ENCODE measurements at regions not wholly inside any gene's neighbourhood (a gene's known extent, or its start where the extent isn't known, plus 50 kb on each side); places are given as distances from the start of the nearest gene placed in this dataset.
"Not testable (repeated sequence)": the region's sequence is repeated elsewhere in the genome, so short reads cannot be mapped to it uniquely, and the experiment has no call there.

DNA sequence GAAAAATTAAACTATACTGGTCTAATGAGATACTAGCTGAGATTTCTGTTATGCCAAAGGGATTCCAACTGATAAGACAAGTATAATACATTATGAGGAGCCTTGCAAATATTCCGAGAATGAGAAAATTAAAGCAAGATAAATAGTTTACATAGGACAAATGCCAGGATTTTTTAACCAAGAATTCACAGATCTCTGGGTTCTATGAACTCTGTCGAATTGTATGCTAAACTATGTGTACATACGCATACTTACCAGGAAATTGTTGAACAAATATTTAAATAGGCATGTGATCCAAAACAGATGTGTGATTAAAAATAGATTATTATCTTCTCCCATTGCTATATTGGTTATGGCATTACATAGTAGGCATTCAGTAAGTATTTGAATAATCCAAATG lies 616.6 kb downstream of the GABRG2 start:
- no peaks in the 10 kb centered on the region for H3K4me1 Mint-ChIP-seq (ENCODE audit: low read depth)
- intact Hi-C loops (cut with micrococcal nuclease) = no loop called here
- POLR2A ChIA-PET = no interaction called here
- peaks cover 19% of the 10 kb centered on the region for H3K9me3 Mint-ChIP-seq
- CTCF ChIA-PET = no interaction called here
- H3K4me3 Mint-ChIP-seq = no peak overlapping the region
- no peaks in the 10 kb centered on the region for H3K36me3 Mint-ChIP-seq
- no peaks in the 10 kb centered on the region for H3K27me3 Mint-ChIP-seq
- DNase-seq = no peak
- H3K27ac Mint-ChIP-seq = no peak overlapping the region

DNA sequence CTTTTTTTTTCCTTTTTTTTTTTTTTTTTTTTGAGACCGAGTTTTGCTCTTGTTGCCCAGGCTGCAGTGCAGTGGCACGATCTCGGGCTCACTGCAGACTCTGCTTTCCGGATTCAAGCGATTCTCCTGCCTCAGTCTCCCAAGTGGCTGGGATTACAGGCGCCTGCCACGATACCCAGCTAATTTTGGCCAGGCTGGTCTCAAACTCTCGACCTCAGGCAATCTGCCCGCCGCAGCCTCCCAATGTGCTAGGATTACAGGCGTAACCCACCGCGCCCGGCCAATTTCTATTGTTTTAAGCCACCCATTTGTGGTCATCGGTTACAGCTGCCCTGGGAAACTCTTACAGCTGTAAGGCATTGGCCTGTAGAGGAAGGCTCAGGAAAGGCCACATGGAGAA lies 617.7 kb downstream of the GABRG2 start:
- intact Hi-C loops (cut with micrococcal nuclease) = no loop called here
- POLR2A ChIA-PET = no interaction called here
- Mint-ChIP-seq H3K9me3 (peaks cover 19% of the 10 kb centered on the region), H3K4me3 (no peak overlapping the region), H3K27ac (no peak overlapping the region), H3K36me3 (no peaks in the 10 kb centered on the region), H3K27me3 (no peaks in the 10 kb centered on the region), H3K4me1 (ENCODE audit: low read depth) (no peaks in the 10 kb centered on the region)
- no peak for DNase-seq
- CTCF ChIA-PET = no interaction called here

DNA sequence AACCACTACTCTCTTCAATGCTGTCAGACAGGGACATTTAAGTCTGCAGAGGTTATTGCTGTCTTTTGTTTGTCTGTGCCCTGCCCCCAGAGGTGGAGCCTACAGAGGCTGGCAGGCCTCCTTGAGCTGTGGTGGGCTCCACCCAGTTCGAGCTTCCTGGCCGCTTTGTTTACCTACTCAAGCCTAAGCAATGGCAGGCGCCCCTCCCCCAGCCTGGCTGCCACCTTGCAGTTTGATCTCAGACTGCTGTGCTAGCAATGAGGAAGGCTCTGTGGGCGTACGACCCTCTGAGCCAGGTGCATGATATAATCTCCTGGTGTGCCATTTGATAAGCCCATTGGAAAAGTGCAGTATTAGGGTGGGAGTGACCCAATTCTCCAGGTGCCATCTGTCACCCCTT lies 628.7 kb downstream of the GABRG2 start:
- H3K4me1 Mint-ChIP-seq (ENCODE audit: low read depth); POLR2A ChIA-PET; intact Hi-C loops (cut with micrococcal nuclease); H3K27ac Mint-ChIP-seq; H3K36me3 Mint-ChIP-seq; H3K4me3 Mint-ChIP-seq; CTCF ChIA-PET; DNase-seq; H3K9me3 Mint-ChIP-seq; H3K27me3 Mint-ChIP-seq: not testable (repeated sequence)

DNA sequence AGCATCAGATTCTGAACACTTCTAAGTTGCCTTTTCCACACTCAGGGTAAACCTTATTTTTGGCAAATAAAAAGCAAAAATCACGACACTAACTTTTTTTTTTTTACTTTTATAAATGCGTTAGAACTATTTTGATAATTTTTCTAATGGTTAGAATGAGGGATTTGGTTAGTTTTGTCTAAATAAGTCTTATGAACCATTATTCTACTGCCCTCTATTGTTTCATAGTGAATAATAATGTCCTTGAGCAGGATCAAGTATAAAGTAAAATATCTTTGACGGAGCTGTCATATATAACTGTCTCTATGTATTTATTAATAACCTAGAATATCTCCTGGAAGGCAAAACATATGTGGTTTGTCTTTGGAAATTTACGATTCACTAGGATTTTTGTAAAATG lies 631.8 kb downstream of the GABRG2 start:
- DNase-seq = no peak
- Mint-ChIP-seq H3K4me1 (ENCODE audit: low read depth) (no peaks in the 10 kb centered on the region), H3K36me3 (no peaks in the 10 kb centered on the region), H3K27me3 (no peaks in the 10 kb centered on the region), H3K27ac (no peak overlapping the region), H3K4me3 (no peak overlapping the region), H3K9me3 (peaks cover 5% of the 10 kb centered on the region)
- CTCF ChIA-PET = no interaction called here
- POLR2A ChIA-PET = no interaction called here
- intact Hi-C loops (cut with micrococcal nuclease) = no loop called here

DNA sequence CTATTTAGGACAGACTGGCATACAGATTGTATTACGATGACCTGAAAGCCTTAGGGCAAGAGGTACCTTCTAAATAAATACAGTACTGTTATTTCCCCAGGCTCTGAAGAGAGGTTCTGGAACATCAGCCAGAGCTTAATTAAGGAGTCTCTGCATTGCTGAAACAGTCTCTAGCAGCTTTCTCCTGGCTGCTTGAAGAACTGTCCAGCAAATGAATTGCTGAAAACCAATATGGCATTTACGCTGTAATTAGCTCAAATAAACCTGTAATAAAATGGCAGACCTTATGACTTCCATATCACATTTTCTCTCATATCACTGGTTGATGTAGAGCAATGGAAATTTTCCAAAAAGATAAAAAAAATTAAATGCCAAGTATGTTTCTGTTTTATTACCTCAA lies 636.3 kb downstream of the GABRG2 start:
- DNase-seq = no peak
- intact Hi-C loops (cut with micrococcal nuclease) = no loop called here
- ChIA-PET CTCF (no interaction called here), POLR2A (no interaction called here)
- no peaks in the 10 kb centered on the region for H3K27me3 Mint-ChIP-seq
- no peaks in the 10 kb centered on the region for H3K4me1 Mint-ChIP-seq (ENCODE audit: low read depth)
- peaks cover 8% of the 10 kb centered on the region for H3K9me3 Mint-ChIP-seq
- no peak overlapping the region for H3K27ac Mint-ChIP-seq
- no peaks in the 10 kb centered on the region for H3K36me3 Mint-ChIP-seq
- H3K4me3 Mint-ChIP-seq = no peak overlapping the region

DNA sequence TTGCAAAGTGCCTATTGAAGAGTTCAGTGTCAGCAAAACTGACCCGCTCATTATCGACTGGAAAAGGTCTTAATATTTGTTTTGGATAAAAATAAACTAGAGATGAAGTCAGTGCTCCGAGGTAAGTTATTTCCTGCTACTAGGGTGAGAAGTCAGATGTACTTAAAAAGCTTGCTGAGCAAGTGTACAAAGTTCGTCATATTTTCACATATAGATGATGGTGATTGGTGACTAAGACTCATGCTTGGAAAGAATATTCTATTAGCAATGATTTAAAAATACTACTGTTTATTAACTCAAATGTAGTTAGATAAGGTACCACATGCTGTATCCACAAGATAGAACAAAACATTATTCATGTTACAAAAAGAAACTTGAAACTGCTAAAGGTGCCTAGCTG lies 643.7 kb downstream of the GABRG2 start:
- no peaks in the 10 kb centered on the region for H3K36me3 Mint-ChIP-seq
- intact Hi-C loops (cut with micrococcal nuclease) = no loop called here
- ChIA-PET POLR2A (no interaction called here), CTCF (no interaction called here)
- no peak overlapping the region for H3K27ac Mint-ChIP-seq
- no peaks in the 10 kb centered on the region for H3K27me3 Mint-ChIP-seq
- DNase-seq = no peak
- H3K4me3 Mint-ChIP-seq = no peak overlapping the region
- H3K9me3 Mint-ChIP-seq = peaks cover 11% of the 10 kb centered on the region
- no peaks in the 10 kb centered on the region for H3K4me1 Mint-ChIP-seq (ENCODE audit: low read depth)

DNA sequence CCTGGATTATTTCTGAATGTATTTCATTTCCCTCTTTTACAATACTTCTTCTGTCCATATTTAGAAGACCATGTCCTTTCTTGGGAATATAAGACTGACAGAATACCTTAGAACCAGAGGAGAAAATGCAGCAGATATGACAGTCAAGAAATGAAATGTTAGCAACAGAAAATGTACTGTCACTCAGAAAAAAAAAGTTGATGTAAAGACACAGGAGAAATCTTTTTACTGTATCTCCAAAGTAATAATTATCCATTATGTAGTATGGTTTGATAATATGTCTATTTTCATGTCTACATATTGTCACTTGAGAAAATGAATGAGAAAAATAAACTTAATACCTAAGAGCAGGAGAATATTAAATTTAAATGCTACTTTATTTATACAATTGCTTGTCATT lies 652.1 kb downstream of the GABRG2 start:
- no peak for DNase-seq
- Mint-ChIP-seq H3K9me3 (peaks cover 14% of the 10 kb centered on the region), H3K4me1 (ENCODE audit: low read depth) (no peaks in the 10 kb centered on the region), H3K27ac (no peak overlapping the region), H3K27me3 (no peaks in the 10 kb centered on the region), H3K36me3 (no peaks in the 10 kb centered on the region), H3K4me3 (no peak overlapping the region)
- ChIA-PET CTCF (no interaction called here), POLR2A (no interaction called here)
- intact Hi-C loops (cut with micrococcal nuclease) = no loop called here

DNA sequence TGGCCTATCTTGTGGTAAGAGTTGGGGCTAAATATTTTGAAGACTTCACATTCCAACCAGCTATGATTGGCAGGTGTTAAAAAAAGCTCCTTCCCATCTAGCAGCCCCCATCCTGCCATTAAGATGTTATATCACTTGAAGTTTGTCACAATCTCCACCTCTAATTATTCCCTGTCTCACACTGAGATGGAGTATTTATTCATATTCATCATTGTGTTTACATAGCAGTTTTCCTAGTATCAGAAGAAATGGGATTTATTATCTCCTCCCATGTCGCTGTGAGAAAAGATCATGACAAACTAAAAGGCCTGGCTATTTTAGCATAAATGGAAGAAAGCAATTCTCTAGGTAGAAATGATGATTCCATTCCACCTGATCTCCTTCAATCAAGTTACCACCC lies 653.6 kb downstream of the GABRG2 start:
- DNase-seq = no peak
- Mint-ChIP-seq H3K4me1 (ENCODE audit: low read depth) (no peaks in the 10 kb centered on the region), H3K27me3 (no peaks in the 10 kb centered on the region), H3K36me3 (no peaks in the 10 kb centered on the region), H3K4me3 (no peak overlapping the region), H3K27ac (no peak overlapping the region), H3K9me3 (peaks cover 20% of the 10 kb centered on the region)
- ChIA-PET POLR2A (no interaction called here), CTCF (no interaction called here)
- intact Hi-C loops (cut with micrococcal nuclease) = no loop called here

DNA sequence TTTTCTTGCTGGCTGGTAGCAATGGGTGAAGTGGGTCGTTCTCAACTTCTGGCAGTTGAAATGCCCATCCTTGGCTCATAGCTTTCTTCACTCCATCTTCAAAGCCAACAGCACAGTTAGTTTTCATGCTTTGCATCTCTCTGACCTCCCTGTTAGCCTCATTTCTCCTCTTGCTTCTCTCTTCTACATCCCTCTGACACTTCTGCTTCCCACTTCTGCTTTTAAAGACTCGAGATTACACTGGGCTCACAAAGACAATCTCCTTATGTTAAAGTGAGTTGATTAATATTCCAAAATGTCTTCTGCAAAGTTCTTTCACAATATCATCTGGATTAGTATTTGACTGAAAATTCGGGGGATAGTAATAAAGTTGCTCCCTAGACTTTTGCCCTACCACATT lies 684.8 kb upstream of the CCNG1 start:
- no peaks in the 10 kb centered on the region for H3K4me1 Mint-ChIP-seq (ENCODE audit: low read depth)
- no peaks in the 10 kb centered on the region for H3K36me3 Mint-ChIP-seq
- intact Hi-C loops (cut with micrococcal nuclease) = no loop called here
- CTCF ChIA-PET = no interaction called here
- H3K27me3 Mint-ChIP-seq = no peaks in the 10 kb centered on the region
- POLR2A ChIA-PET = no interaction called here
- H3K4me3 Mint-ChIP-seq = no peak overlapping the region
- H3K9me3 Mint-ChIP-seq = peaks cover 14% of the 10 kb centered on the region
- DNase-seq = no peak
- H3K27ac Mint-ChIP-seq = no peak overlapping the region

DNA sequence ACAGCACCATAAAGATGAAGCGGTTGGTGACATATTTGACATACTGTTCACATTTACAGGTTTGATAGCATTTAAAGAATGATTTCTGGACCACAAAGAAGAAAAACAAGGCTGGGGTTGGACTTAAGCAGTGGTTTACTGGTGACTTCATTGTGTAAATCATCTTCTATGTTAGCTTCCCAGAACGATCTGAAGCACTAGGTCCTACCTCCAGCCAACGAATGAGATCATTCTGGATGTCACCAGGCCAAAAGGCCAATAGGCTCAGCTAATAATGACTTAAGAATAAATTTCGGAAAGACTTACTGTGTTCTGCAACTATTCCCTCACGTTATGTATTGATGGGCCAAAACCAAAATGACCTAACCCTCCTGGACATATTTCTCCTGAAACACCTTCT lies 675.3 kb upstream of the CCNG1 start:
- no peak overlapping the region for H3K27ac Mint-ChIP-seq
- peaks cover 16% of the 10 kb centered on the region for H3K9me3 Mint-ChIP-seq
- H3K27me3 Mint-ChIP-seq = no peaks in the 10 kb centered on the region
- ChIA-PET CTCF (no interaction called here), POLR2A (no interaction called here)
- no peaks in the 10 kb centered on the region for H3K36me3 Mint-ChIP-seq
- no peak overlapping the region for H3K4me3 Mint-ChIP-seq
- DNase-seq = no peak
- intact Hi-C loops (cut with micrococcal nuclease) = no loop called here
- no peaks in the 10 kb centered on the region for H3K4me1 Mint-ChIP-seq (ENCODE audit: low read depth)

DNA sequence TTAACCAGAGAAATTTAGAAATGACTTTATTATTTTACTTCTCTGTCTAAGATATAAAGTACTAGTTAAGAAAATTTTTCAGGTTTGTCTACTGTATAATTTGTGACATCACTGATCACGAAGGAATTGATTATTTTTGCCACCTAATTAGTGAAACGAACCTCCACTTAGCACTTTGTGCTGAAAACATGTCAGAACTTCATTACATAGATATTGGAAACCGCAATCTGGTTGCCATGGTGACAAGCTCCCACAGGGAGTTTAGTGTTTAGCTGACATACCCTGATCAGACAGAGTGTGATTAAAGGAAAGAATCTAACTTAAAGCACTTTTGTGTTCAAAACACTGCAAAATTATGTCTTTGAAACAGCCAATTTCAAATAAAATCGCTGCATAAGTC lies 668.4 kb upstream of the CCNG1 start:
- Mint-ChIP-seq H3K9me3 (peaks cover 17% of the 10 kb centered on the region), H3K36me3 (no peaks in the 10 kb centered on the region), H3K4me1 (ENCODE audit: low read depth) (no peaks in the 10 kb centered on the region), H3K4me3 (no peak overlapping the region), H3K27ac (no peak overlapping the region), H3K27me3 (no peaks in the 10 kb centered on the region)
- ChIA-PET POLR2A (no interaction called here), CTCF (no interaction called here)
- intact Hi-C loops (cut with micrococcal nuclease) = no loop called here
- no peak for DNase-seq

DNA sequence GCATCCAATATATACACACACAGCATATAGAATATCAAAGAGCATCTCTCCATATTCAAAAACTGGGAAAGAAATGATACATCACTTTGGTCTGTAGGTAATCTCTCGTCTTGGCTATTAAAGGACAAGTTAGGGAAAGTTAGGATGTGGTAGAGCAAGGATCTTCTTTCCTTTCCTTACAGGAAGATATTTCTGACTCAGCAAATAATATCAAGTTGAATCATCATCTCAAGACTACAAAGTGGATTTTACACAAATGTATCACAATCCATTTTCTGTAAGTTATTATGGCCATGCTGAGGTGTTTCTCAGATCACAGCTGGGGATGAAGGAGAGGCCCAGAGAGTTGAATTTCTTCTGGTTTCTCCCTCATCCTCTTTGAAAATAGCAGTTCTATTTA lies 651.7 kb upstream of the CCNG1 start:
- H3K36me3 Mint-ChIP-seq = no peaks in the 10 kb centered on the region
- H3K4me3 Mint-ChIP-seq = no peak overlapping the region
- POLR2A ChIA-PET = no interaction called here
- no peaks in the 10 kb centered on the region for H3K27me3 Mint-ChIP-seq
- intact Hi-C loops (cut with micrococcal nuclease) = no loop called here
- no peak for DNase-seq
- no peaks in the 10 kb centered on the region for H3K4me1 Mint-ChIP-seq (ENCODE audit: low read depth)
- peaks cover 21% of the 10 kb centered on the region for H3K9me3 Mint-ChIP-seq
- H3K27ac Mint-ChIP-seq = no peak overlapping the region
- CTCF ChIA-PET = no interaction called here

DNA sequence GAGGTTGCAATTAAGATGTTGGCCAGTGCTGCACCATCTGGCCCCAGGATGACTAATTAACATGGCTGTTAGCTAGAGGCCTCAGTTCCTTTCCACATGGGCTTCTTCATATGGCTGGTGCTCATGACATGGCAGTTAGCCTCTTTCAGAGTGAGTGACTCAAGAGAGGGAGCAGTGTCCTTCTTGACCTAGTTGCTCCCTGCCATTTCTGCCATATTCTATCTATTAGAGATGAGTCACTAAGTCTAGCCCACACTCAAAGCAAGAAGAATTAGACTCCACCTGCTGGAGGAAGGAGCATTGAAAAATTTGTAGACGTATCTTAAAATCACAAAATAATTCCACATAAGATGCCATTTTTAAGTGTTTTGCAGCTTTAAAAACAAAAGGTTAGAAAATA lies 651.2 kb upstream of the CCNG1 start:
- no peak for DNase-seq
- Mint-ChIP-seq H3K4me3 (no peak overlapping the region), H3K27ac (no peak overlapping the region), H3K27me3 (no peaks in the 10 kb centered on the region), H3K4me1 (ENCODE audit: low read depth) (no peaks in the 10 kb centered on the region), H3K36me3 (no peaks in the 10 kb centered on the region), H3K9me3 (peaks cover 21% of the 10 kb centered on the region)
- CTCF ChIA-PET = no interaction called here
- POLR2A ChIA-PET = no interaction called here
- intact Hi-C loops (cut with micrococcal nuclease) = no loop called here

DNA sequence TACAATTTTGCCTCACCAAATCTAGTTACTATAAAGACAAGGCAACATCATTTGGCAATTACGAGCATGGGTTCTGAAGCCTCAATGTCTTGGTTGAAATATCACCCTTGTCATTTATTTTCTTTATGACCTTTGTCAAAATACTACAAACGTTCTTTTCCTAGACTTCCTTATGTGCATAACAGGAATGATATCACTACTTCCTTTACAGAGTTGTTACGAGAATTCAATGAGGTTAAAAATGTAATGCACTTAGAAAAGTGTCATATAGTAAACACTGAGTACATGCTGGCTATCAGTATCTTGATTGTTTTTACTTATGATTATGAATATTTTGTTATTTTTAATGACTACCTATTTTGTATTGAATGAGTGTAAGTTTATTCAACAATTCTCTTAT lies 640.9 kb upstream of the CCNG1 start:
- Mint-ChIP-seq H3K4me1 (ENCODE audit: low read depth) (no peaks in the 10 kb centered on the region), H3K27me3 (no peaks in the 10 kb centered on the region), H3K4me3 (no peak overlapping the region), H3K9me3 (peaks cover 13% of the 10 kb centered on the region), H3K27ac (no peak overlapping the region), H3K36me3 (no peaks in the 10 kb centered on the region)
- CTCF ChIA-PET = no interaction called here
- POLR2A ChIA-PET = no interaction called here
- intact Hi-C loops (cut with micrococcal nuclease) = no loop called here
- DNase-seq = no peak

Data from activated CD4-positive, alpha-beta memory T cell treated with anti-CD3 and anti-CD28 coated beads for 36 hours (primary cell).